ENCODE measurements at regions not wholly inside any gene's neighbourhood (a gene's known extent, or its start where the extent isn't known, plus 50 kb on each side); places are given as distances from the start of the nearest gene placed in this dataset.

GRCh38 chr9:89256642-89257041 lies 54.4 kb upstream of the CKS2 start:
- TF ChIP-seq CTCF (IDR thresholded peaks at IDR 0.05) (no peak), POLR2A (IDR thresholded peaks at IDR 0.05) (no peak)
